ENCODE measurements at regions not wholly inside any gene's neighbourhood (a gene's known extent, or its start where the extent isn't known, plus 50 kb on each side); places are given as distances from the start of the nearest gene placed in this dataset.

DNA sequence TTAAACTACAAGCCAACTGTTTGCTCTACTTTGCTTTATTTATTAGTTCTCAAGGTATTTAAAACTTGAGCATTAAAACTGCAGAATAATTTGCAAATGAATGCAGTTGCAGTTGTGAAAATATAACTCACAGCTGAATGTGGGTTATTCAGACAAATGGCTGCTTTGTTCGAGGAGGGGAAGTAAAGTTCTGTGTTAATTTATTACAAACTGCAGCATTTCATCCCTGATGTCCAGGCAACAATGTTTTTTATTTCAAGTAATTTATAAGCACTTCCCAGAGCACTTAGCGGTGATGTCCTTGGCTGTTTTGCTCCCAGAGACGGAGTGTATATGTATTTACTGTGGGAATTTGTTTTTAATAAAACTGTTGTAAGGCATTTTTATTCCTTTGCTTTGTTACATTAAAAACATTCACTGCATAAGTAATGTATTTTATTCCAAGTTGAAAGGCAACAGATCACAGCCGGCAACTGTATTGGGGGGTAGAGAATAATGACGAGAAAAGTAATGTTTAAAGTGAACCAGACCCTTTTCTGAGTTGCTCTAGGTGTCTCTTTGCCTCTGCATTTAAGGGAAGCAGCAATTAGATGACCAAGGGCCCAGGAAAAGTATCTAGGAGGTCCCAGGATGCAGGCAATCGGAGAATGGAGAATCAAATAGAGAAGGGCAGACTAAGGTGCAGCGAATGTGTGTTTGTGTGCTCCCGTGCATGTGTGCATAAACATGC lies 291.2 kb upstream of the SALL1 start:
- Mint-ChIP-seq H3K27me3 (ENCODE audit: insufficient read depth, unreplicated experiment) (no peaks in the 10 kb centered on the region), H3K36me3 (ENCODE audit: insufficient read depth, unreplicated experiment) (no peaks in the 10 kb centered on the region), H3K27ac (ENCODE audit: low read depth, unreplicated experiment) (no peak overlapping the region), H3K4me1 (ENCODE audit: insufficient read depth, unreplicated experiment) (peaks cover 17% of the 10 kb centered on the region), H3K4me3 (ENCODE audit: unreplicated experiment) (no peak overlapping the region), H3K9me3 (ENCODE audit: unreplicated experiment) (no peaks in the 10 kb centered on the region)
- ChIA-PET CTCF (no interaction called here), POLR2A (interaction anchor here (0.7 to 1.3 kb wide), 2 partner anchors 33 to 82 kb away, joined by 3 to 4 read pairs; no protein-coding TSS in a partner anchor)
- intact Hi-C loops (cut with micrococcal nuclease): no loop called here
- no TSS peak for BruUV-seq (replicated peaks)
- DNase-seq (ENCODE audit: unreplicated experiment): no peak
- no peak for TF ChIP-seq CTCF (IDR thresholded peaks at IDR 0.05; ENCODE audit: unreplicated experiment)

- TF ChIP-seq CTCF (IDR thresholded peaks at IDR 0.05; ENCODE audit: unreplicated experiment): no peak
- no peak for DNase-seq (ENCODE audit: unreplicated experiment)
- POLR2A ChIA-PET: no interaction called here
- Mint-ChIP-seq H3K4me3 (ENCODE audit: unreplicated experiment) (no peak overlapping the region), H3K36me3 (ENCODE audit: insufficient read depth, unreplicated experiment) (no peaks in the 10 kb centered on the region), H3K27me3 (ENCODE audit: insufficient read depth, unreplicated experiment) (no peaks in the 10 kb centered on the region), H3K4me1 (ENCODE audit: insufficient read depth, unreplicated experiment) (peaks cover 12% of the 10 kb centered on the region), H3K9me3 (ENCODE audit: unreplicated experiment) (no peaks in the 10 kb centered on the region), H3K27ac (ENCODE audit: low read depth, unreplicated experiment) (no peak overlapping the region)
- CTCF ChIA-PET: interaction anchor here (0.6 to 1.0 kb wide), 2 partner anchors 8 to 14 kb away, joined by 3 read pairs; no protein-coding TSS in a partner anchor
- intact Hi-C loops (cut with micrococcal nuclease): no loop called here
- no TSS peak for BruUV-seq (replicated peaks)
Observed at GRCh38 chr16:51440131-51440889, 289.2 kb upstream of the SALL1 start.

- intact Hi-C loops (cut with micrococcal nuclease): no loop called here
- H3K4me1 Mint-ChIP-seq (ENCODE audit: insufficient read depth, unreplicated experiment): peaks cover 5% of the 10 kb centered on the region
- no peaks in the 10 kb centered on the region for H3K36me3 Mint-ChIP-seq (ENCODE audit: insufficient read depth, unreplicated experiment)
- ChIA-PET CTCF (interaction anchor here (0.6 kb wide), 1 partner anchor 9 kb away, joined by 3 read pairs; no protein-coding TSS in a partner anchor), POLR2A (no interaction called here)
- H3K9me3 Mint-ChIP-seq (ENCODE audit: unreplicated experiment): no peaks in the 10 kb centered on the region
- TF ChIP-seq CTCF (IDR thresholded peaks at IDR 0.05; ENCODE audit: unreplicated experiment): no peak
- no peak for DNase-seq (ENCODE audit: unreplicated experiment)
- H3K27ac Mint-ChIP-seq (ENCODE audit: low read depth, unreplicated experiment): no peak overlapping the region
- H3K4me3 Mint-ChIP-seq (ENCODE audit: unreplicated experiment): no peak overlapping the region
- no TSS peak for BruUV-seq (replicated peaks)
- no peaks in the 10 kb centered on the region for H3K27me3 Mint-ChIP-seq (ENCODE audit: insufficient read depth, unreplicated experiment)
Observed at GRCh38 chr16:51439271-51439670, 288.2 kb upstream of the SALL1 start.

GRCh38 chr16:51436742-51437141 lies 285.7 kb upstream of the SALL1 start:
- intact Hi-C loops (cut with micrococcal nuclease): no loop called here
- CTCF ChIA-PET: no interaction called here
- H3K27ac Mint-ChIP-seq (ENCODE audit: low read depth, unreplicated experiment): no peak overlapping the region
- no peak overlapping the region for H3K4me3 Mint-ChIP-seq (ENCODE audit: unreplicated experiment)
- H3K4me1 Mint-ChIP-seq (ENCODE audit: insufficient read depth, unreplicated experiment): peaks cover 3% of the 10 kb centered on the region
- no peaks in the 10 kb centered on the region for H3K27me3 Mint-ChIP-seq (ENCODE audit: insufficient read depth, unreplicated experiment)
- no peak for DNase-seq (ENCODE audit: unreplicated experiment)
- BruUV-seq (replicated peaks): no TSS peak
- no peaks in the 10 kb centered on the region for H3K36me3 Mint-ChIP-seq (ENCODE audit: insufficient read depth, unreplicated experiment)
- POLR2A ChIA-PET: no interaction called here
- TF ChIP-seq CTCF (IDR thresholded peaks at IDR 0.05; ENCODE audit: unreplicated experiment): no peak
- no peaks in the 10 kb centered on the region for H3K9me3 Mint-ChIP-seq (ENCODE audit: unreplicated experiment)
